ENCODE measurements at regions not wholly inside any gene's neighbourhood (a gene's known extent, or its start where the extent isn't known, plus 50 kb on each side); places are given as distances from the start of the nearest gene placed in this dataset. TPM values are rescaled to one million over a fixed set of nuclear protein-coding genes. Genes with fewer than 3 reads are reported as not detected.
"Not testable (repeated sequence)": the region's sequence is repeated elsewhere in the genome, so short reads cannot be mapped to it uniquely, and the experiment has no call there.

GRCh38 chr11:83363312-83363711, 77.1 kb upstream of the CCDC90B start:
- H3K4me1 ChIP-seq (ENCODE audit: control insufficient read depth, insufficient read depth, low read length), result no peaks in the 10 kb centered on the region
- no peaks in the 10 kb centered on the region for H3K36me3 ChIP-seq (ENCODE audit: control insufficient read depth, insufficient read depth, low read length)
- no peak overlapping the region for H3K27ac ChIP-seq (ENCODE audit: low read depth, low read length)
- H3K9me3 ChIP-seq (ENCODE audit: control insufficient read depth, insufficient read depth, low read length), result no peaks in the 10 kb centered on the region
- peak in 1 of 6 donors; percentile 26 for DNase-seq (ENCODE audit: low read depth in 4 of 6, low spot score in 6 of 6)
- H3K27me3 ChIP-seq (ENCODE audit: control insufficient read depth, insufficient read depth, low read length), result no peaks in the 10 kb centered on the region
- WGBS (ENCODE audit: insufficient coverage), result 86% methylated on average over 1 of the region's 4 CpGs
- H3K4me3 ChIP-seq (ENCODE audit: low read depth, low read length), result no peak overlapping the region

DNA sequence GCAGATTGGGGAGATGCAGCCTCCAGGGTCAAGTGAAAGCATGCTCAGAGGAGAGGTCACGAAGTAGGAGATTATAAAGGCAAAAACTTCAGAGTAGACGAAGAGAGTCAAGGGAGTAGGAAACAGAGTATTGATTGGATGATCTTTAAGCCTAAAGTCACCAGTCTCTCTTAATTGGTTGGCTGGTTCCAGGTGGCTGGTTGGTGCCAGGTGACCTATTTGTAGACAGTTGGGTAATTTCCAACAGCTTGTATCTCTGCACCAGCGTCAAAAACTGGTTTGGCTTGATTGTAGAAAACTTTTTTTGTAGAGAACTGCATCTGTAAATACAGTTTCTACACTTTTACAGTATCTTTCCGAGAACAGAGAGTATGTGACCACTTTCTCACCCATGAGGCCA, 75.7 kb upstream of the CCDC90B start:
- no peaks in the 10 kb centered on the region for H3K27me3 ChIP-seq (ENCODE audit: control insufficient read depth, insufficient read depth, low read length)
- DNase-seq (ENCODE audit: low read depth in 4 of 6, low spot score in 6 of 6), result no peak
- H3K36me3 ChIP-seq (ENCODE audit: control insufficient read depth, insufficient read depth, low read length), result no peaks in the 10 kb centered on the region
- peaks cover 3% of the 10 kb centered on the region for H3K9me3 ChIP-seq (ENCODE audit: control insufficient read depth, insufficient read depth, low read length)
- 97% methylated on average over 3 of the region's 4 CpGs for WGBS (ENCODE audit: insufficient coverage)
- no peak overlapping the region for H3K27ac ChIP-seq (ENCODE audit: low read depth, low read length)
- no peaks in the 10 kb centered on the region for H3K4me1 ChIP-seq (ENCODE audit: control insufficient read depth, insufficient read depth, low read length)
- H3K4me3 ChIP-seq (ENCODE audit: low read depth, low read length), result no peak overlapping the region

- H3K4me3 ChIP-seq (ENCODE audit: low read depth, low read length), result no peak overlapping the region
- H3K27me3 ChIP-seq (ENCODE audit: control insufficient read depth, insufficient read depth, low read length), result no peaks in the 10 kb centered on the region
- no CpG with 5 or more reads among the region's 1 CpG for WGBS (ENCODE audit: insufficient coverage)
- H3K9me3 ChIP-seq (ENCODE audit: control insufficient read depth, insufficient read depth, low read length), result peaks cover 3% of the 10 kb centered on the region
- no peaks in the 10 kb centered on the region for H3K4me1 ChIP-seq (ENCODE audit: control insufficient read depth, insufficient read depth, low read length)
- no peaks in the 10 kb centered on the region for H3K36me3 ChIP-seq (ENCODE audit: control insufficient read depth, insufficient read depth, low read length)
- peak in 4 of 6 donors; percentile 22 to 77 (median 46) for DNase-seq (ENCODE audit: low read depth in 4 of 6, low spot score in 6 of 6)
- H3K27ac ChIP-seq (ENCODE audit: low read depth, low read length), result no peak overlapping the region
Observed at GRCh38 chr11:83355391-83355790, 69.2 kb upstream of the CCDC90B start.

DNA sequence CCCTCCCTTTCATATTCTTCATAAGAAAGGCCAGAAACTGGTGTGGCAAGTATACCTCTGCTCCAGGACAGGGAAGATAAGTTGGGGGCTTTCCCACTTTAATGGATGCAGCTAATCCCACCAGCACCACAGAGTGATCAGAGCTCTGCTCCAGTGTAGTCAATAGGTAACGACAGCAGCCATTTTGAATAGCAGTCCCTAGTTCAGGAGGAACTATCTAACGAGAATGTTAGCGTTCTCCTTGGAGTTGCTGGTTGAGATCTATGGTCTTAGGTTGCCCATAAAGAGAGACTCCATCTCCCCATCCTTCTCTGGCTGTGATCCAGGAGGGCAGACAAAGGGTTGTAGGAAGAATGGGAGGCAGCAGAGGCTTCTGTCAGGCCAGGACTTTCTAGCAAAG, 64.0 kb upstream of the CCDC90B start:
- H3K36me3 ChIP-seq (ENCODE audit: control insufficient read depth, insufficient read depth, low read length), result no peaks in the 10 kb centered on the region
- WGBS (ENCODE audit: insufficient coverage), result no CpG with 5 or more reads among the region's 3 CpGs
- H3K4me1 ChIP-seq (ENCODE audit: control insufficient read depth, insufficient read depth, low read length), result no peaks in the 10 kb centered on the region
- H3K4me3 ChIP-seq (ENCODE audit: low read depth, low read length), result no peak overlapping the region
- H3K27me3 ChIP-seq (ENCODE audit: control insufficient read depth, insufficient read depth, low read length), result no peaks in the 10 kb centered on the region
- H3K9me3 ChIP-seq (ENCODE audit: control insufficient read depth, insufficient read depth, low read length), result no peaks in the 10 kb centered on the region
- H3K27ac ChIP-seq (ENCODE audit: low read depth, low read length), result no peak overlapping the region
- no peak for DNase-seq (ENCODE audit: low read depth in 4 of 6, low spot score in 6 of 6)

- peak in 2 of 6 donors; percentile 62 to 68 for DNase-seq (ENCODE audit: low read depth in 4 of 6, low spot score in 6 of 6)
- no peaks in the 10 kb centered on the region for H3K9me3 ChIP-seq (ENCODE audit: control insufficient read depth, insufficient read depth, low read length)
- no peak overlapping the region for H3K4me3 ChIP-seq (ENCODE audit: low read depth, low read length)
- H3K27ac ChIP-seq (ENCODE audit: low read depth, low read length), result no peak overlapping the region
- no peaks in the 10 kb centered on the region for H3K36me3 ChIP-seq (ENCODE audit: control insufficient read depth, insufficient read depth, low read length)
- WGBS (ENCODE audit: insufficient coverage), result 100% methylated on average over 1 of the region's 8 CpGs
- H3K4me1 ChIP-seq (ENCODE audit: control insufficient read depth, insufficient read depth, low read length), result no peaks in the 10 kb centered on the region
- H3K27me3 ChIP-seq (ENCODE audit: control insufficient read depth, insufficient read depth, low read length), result no peaks in the 10 kb centered on the region
Observed at GRCh38 chr11:83349296-83349695, 63.1 kb upstream of the CCDC90B start.

GRCh38 chr11:83346706-83347105, 60.5 kb upstream of the CCDC90B start:
- H3K27ac ChIP-seq (ENCODE audit: low read depth, low read length); H3K4me3 ChIP-seq (ENCODE audit: low read depth, low read length); DNase-seq (ENCODE audit: low read depth in 4 of 6, low spot score in 6 of 6); H3K27me3 ChIP-seq (ENCODE audit: control insufficient read depth, insufficient read depth, low read length); H3K36me3 ChIP-seq (ENCODE audit: control insufficient read depth, insufficient read depth, low read length); H3K9me3 ChIP-seq (ENCODE audit: control insufficient read depth, insufficient read depth, low read length); H3K4me1 ChIP-seq (ENCODE audit: control insufficient read depth, insufficient read depth, low read length): not testable (repeated sequence)
- 41% methylated on average over 7 of the region's 12 CpGs for WGBS (ENCODE audit: insufficient coverage)

DNA sequence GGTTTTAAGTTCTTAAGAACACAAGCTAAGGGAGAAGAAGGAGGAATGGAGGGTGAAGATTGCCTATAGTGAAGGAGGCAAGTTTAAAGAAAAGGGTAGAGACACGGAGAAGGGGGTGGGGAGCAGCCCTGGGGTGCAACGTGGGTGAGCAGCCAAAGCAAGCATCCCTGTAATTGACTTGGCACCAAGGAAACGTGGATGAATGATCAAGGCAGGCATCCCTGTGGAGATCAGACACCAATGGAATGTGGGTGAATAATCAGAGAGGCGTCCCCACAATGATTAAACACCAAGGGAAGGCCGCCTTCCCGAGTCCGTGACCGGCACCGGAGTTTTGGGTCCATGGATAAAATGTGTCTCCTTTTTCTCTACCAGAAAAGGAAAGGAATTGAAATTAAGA, 58.4 kb upstream of the CCDC90B start:
- H3K9me3 ChIP-seq (ENCODE audit: control insufficient read depth, insufficient read depth, low read length); H3K27ac ChIP-seq (ENCODE audit: low read depth, low read length); H3K4me3 ChIP-seq (ENCODE audit: low read depth, low read length); H3K36me3 ChIP-seq (ENCODE audit: control insufficient read depth, insufficient read depth, low read length); H3K27me3 ChIP-seq (ENCODE audit: control insufficient read depth, insufficient read depth, low read length); DNase-seq (ENCODE audit: low read depth in 4 of 6, low spot score in 6 of 6); H3K4me1 ChIP-seq (ENCODE audit: control insufficient read depth, insufficient read depth, low read length): not testable (repeated sequence)
- WGBS (ENCODE audit: insufficient coverage), result 57% methylated on average over 3 of the region's 9 CpGs

DNA sequence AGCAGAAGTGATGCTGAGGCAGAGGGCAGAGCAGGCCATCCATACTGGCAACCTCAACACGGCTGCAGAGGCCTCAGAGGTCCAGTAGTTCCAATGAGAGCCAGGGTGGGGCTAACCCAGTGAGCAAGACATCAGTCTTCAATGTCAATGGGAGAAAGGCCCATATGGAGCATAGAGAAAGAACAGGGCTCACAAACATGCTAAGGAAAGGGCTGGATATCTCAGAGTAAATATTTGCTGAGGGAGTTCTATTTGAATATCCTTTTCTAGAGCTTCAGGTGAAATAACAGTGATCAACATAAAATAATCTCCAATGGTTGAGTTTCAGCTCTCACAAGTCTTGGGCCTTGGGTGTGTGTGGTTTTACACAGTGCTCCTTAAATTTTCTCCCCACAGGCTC, 50.8 kb upstream of the CCDC90B start:
- no peaks in the 10 kb centered on the region for H3K27me3 ChIP-seq (ENCODE audit: control insufficient read depth, insufficient read depth, low read length)
- WGBS (ENCODE audit: insufficient coverage), result no CpG with 5 or more reads among the region's 1 CpG
- no peak for DNase-seq (ENCODE audit: low read depth in 4 of 6, low spot score in 6 of 6)

More for the DNA sequence above, 50.8 kb upstream of the CCDC90B start:
- H3K36me3 ChIP-seq (ENCODE audit: control insufficient read depth, insufficient read depth, low read length), result no peaks in the 10 kb centered on the region
- H3K4me3 ChIP-seq (ENCODE audit: low read depth, low read length), result no peak overlapping the region
- H3K4me1 ChIP-seq (ENCODE audit: control insufficient read depth, insufficient read depth, low read length), result no peaks in the 10 kb centered on the region
- no peaks in the 10 kb centered on the region for H3K9me3 ChIP-seq (ENCODE audit: control insufficient read depth, insufficient read depth, low read length)
- H3K27ac ChIP-seq (ENCODE audit: low read depth, low read length), result no peak overlapping the region

Small RNAs in the stretch of these regions (small RNA-seq; reads per million reads assigned to genes)
- gene RF01974 (ENCODE audit: low replicate concordance), result not detected
